GM13976 (cell line): ENCODE measurements at regions not wholly inside any gene's neighbourhood (a gene's known extent, or its start where the extent isn't known, plus 50 kb on each side); places are given as distances from the start of the nearest gene placed in this dataset.
"Not testable (repeated sequence)": the region's sequence is repeated elsewhere in the genome, so short reads cannot be mapped to it uniquely, and the experiment has no call there.

Experiments used
- DNase-seq: peaks from one replicate; pipeline ENCODE4 v3.0.0; 2012; ENCODE audit warnings: low spot score
- CTCF ChIP-seq: IDR thresholded peaks from 2 replicates; pipeline ENCODE4 v1.5.1; 2012; ENCODE audit warnings: borderline replicate concordance, mild to moderate bottlenecking; ENCODE audit not compliant: insufficient read depth; ENCODE audit errors: extremely low read depth, missing control alignments, control extremely low read depth
- in situ Hi-C: fragments of 300-500 bp; cut with MboI; formaldehyde crosslinking; loops from one replicate; pipeline ENCODE4 v1.12.0; 2022; ENCODE audit warnings: low sequenced_read_pairs, mixed read lengths, inconsistent platforms; ENCODE audit not compliant: unreplicated experiment

GRCh38 chr9:29160763-29161353, 1587.6 kb upstream of the C9orf72 start:
- in situ Hi-C loops = no loop called here
- TF ChIP-seq CTCF = no peak
- no peak for DNase-seq

GRCh38 chr9:29174136-29174535, 1600.9 kb upstream of the C9orf72 start:
- DNase-seq = no peak
- TF ChIP-seq CTCF = no peak
- in situ Hi-C loops = no loop called here

GRCh38 chr9:29176231-29176630, 1603.0 kb upstream of the C9orf72 start:
- in situ Hi-C loops = no loop called here
- no peak for DNase-seq
- TF ChIP-seq CTCF = no peak

GRCh38 chr9:29176786-29177185, 1603.5 kb upstream of the C9orf72 start:
- in situ Hi-C loops = no loop called here
- DNase-seq = no peak
- TF ChIP-seq CTCF = no peak

- in situ Hi-C loops = no loop called here
- DNase-seq = no peak
- no peak for TF ChIP-seq CTCF
These were observed 1610.7 kb upstream of the C9orf72 start for GRCh38 chr9:29183971-29184370.

- DNase-seq, in situ Hi-C loops: not testable (repeated sequence)
These were observed 1615.5 kb upstream of the C9orf72 start for GRCh38 chr9:29188771-29189170.

GRCh38 chr9:29189221-29189620, 1615.9 kb upstream of the C9orf72 start:
- DNase-seq, in situ Hi-C loops: not testable (repeated sequence)

- no peak for DNase-seq
- in situ Hi-C loops = no loop called here
- no peak for TF ChIP-seq CTCF
These were observed 1625.6 kb upstream of the C9orf72 start for GRCh38 chr9:29198861-29199260.
